H1 (cell line): ENCODE measurements at regions not wholly inside any gene's neighbourhood (a gene's known extent, or its start where the extent isn't known, plus 50 kb on each side); places are given as distances from the start of the nearest gene placed in this dataset.

ENCODE experiments used
- RNF2 ChIP-seq: fragments of 200-900, 300-1000 bp; sonication (generic); IDR thresholded peaks from 2 replicates; pipeline ENCODE4 v1.7.1; 2016; ENCODE audit warnings: borderline replicate concordance, low read depth, mild to moderate bottlenecking, antibody characterized with exemption, low read length; ENCODE audit not compliant: poor library complexity, severe bottlenecking; ENCODE audit errors: missing control alignments
- RXRA ChIP-seq: IDR thresholded peaks from 2 replicates; pipeline ENCODE4 v1.6.1; 2011; ENCODE audit warnings: low read depth, mild to moderate bottlenecking, low read length, moderate library complexity; ENCODE audit not compliant: insufficient read depth
- TF ChIP-seq, protein P1 (sequence below): IDR thresholded peaks from 2 replicates; pipeline ENCODE4 v1.6.1; 2011; ENCODE audit warnings: low read depth, mild to moderate bottlenecking, low read length; ENCODE audit not compliant: insufficient read depth
- TF ChIP-seq, protein P2 (sequence below), 3 experiments: IDR thresholded peaks; 1 replicate in 2 of 3; 2 replicates in 1 of 3; pipeline versions ENCODE4 v1.5.1 to v1.6.1; 2011; ENCODE audit warnings: low read length in 3 of 3, mild to moderate bottlenecking in 3 of 3, inconsistent platforms in 2 of 3, low read depth in 1 of 3, moderate library complexity in 1 of 3; ENCODE audit not compliant: insufficient read depth in 1 of 3; ENCODE audit errors: control extremely low read depth in 1 of 3

DNA sequence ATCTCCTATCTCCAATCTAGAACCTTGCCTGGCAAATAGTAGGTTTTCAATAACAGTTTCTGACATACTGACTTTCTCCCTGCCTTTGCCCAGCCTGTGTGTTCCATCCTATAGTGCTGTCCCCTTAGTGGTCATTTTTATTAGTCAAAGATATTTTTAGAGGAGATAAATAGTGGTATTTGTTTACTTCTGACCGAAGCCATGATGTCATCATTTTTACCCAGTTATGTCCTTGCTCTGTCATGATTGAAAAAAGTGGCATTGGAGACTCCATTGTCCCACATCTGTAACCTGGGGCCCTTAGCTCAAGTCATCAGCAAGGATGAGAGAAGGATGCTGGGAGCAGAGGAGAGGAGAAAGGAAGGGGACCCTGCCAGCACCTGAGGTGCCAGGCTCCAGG, 80.6 kb upstream of the ATP2B2 start:
- no peak for TF ChIP-seq RXRA
- TF ChIP-seq, protein P1, sequence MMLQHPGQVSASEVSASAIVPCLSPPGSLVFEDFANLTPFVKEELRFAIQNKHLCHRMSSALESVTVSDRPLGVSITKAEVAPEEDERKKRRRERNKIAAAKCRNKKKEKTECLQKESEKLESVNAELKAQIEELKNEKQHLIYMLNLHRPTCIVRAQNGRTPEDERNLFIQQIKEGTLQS = no peak
- TF ChIP-seq, protein P2, sequence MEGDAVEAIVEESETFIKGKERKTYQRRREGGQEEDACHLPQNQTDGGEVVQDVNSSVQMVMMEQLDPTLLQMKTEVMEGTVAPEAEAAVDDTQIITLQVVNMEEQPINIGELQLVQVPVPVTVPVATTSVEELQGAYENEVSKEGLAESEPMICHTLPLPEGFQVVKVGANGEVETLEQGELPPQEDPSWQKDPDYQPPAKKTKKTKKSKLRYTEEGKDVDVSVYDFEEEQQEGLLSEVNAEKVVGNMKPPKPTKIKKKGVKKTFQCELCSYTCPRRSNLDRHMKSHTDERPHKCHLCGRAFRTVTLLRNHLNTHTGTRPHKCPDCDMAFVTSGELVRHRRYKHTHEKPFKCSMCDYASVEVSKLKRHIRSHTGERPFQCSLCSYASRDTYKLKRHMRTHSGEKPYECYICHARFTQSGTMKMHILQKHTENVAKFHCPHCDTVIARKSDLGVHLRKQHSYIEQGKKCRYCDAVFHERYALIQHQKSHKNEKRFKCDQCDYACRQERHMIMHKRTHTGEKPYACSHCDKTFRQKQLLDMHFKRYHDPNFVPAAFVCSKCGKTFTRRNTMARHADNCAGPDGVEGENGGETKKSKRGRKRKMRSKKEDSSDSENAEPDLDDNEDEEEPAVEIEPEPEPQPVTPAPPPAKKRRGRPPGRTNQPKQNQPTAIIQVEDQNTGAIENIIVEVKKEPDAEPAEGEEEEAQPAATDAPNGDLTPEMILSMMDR (IDR thresholded peaks at IDR 0.05; ENCODE audit: control extremely low read depth in 1 of 3, insufficient read depth in 1 of 3, low read depth in 1 of 3, low read length in 3 of 3) = no peak
- no peak for TF ChIP-seq RNF2
